ENCODE measurements at regions not wholly inside any gene's neighbourhood (a gene's known extent, or its start where the extent isn't known, plus 50 kb on each side); places are given as distances from the start of the nearest gene placed in this dataset.

DNA sequence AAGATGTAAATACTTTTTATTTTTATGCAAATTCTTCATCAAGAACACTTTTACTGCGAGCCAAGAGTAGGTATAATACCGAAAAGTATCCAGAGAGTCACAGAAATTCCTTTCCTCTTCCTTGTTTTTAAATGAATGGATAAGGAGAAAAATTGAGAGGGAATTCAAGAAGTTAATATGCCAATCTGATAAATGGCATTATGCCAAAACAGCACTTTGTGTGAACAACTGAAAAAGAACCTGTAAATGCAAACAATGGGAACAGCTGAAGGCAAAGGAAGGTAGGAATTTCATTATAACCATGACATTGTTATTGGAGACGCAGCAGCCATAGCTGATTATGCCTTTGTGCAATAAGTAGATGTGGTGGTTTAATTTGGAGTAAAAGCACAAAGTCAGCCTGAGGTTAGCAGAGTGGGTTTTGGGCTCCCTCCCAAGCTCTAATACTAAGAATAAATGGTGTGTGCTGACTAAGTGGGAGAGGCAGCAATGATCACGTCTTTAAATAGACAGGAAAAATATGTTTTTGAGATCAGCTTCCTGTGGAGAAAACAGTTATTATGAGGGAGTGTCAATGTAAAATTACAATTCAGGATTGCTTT, 209.8 kb upstream of the NDST4 start:
- TF ChIP-seq SPI1 (IDR thresholded peaks at IDR 0.05; ENCODE audit: low read depth, low read length), result no peak
- TF ChIP-seq POLR2A (IDR thresholded peaks at IDR 0.05; ENCODE audit: low read depth, low read length), result no peak
- TF ChIP-seq POLR2AphosphoS5 (IDR thresholded peaks at IDR 0.05; ENCODE audit: low read depth, low read length), result no peak
- no peak for TF ChIP-seq TAF1 (IDR thresholded peaks at IDR 0.05; ENCODE audit: low read depth, low read length)

Data from GM12891 (cell line).